ENCODE measurements at regions not wholly inside any gene's neighbourhood (a gene's known extent, or its start where the extent isn't known, plus 50 kb on each side); places are given as distances from the start of the nearest gene placed in this dataset.

- no peak for DNase-seq
These were observed 276.1 kb downstream of the PTBP2 start for GRCh38 chr1:96997717-96998116.

- DNase-seq = no peak
These were observed 276.9 kb downstream of the PTBP2 start for GRCh38 chr1:96998466-96998865.

- no peak for DNase-seq
These were observed 277.6 kb downstream of the PTBP2 start for GRCh38 chr1:96999191-96999590.

GRCh38 chr1:97004054-97004453, 282.5 kb downstream of the PTBP2 start:
- DNase-seq = no peak

GRCh38 chr1:97004743-97005142, 283.2 kb downstream of the PTBP2 start:
- DNase-seq = no peak

- no peak for DNase-seq
These were observed 284.6 kb downstream of the PTBP2 start for GRCh38 chr1:97006044-97006661.

- DNase-seq = no peak
These were observed 286.4 kb downstream of the PTBP2 start for GRCh38 chr1:97007840-97008604.

- DNase-seq = no peak
These were observed 289.1 kb downstream of the PTBP2 start for GRCh38 chr1:97010566-97011264.

GRCh38 chr1:97013136-97013535, 291.6 kb downstream of the PTBP2 start:
- no peak for DNase-seq

GRCh38 chr1:97013941-97014340, 292.4 kb downstream of the PTBP2 start:
- DNase-seq = no peak

- DNase-seq = no peak
These were observed 292.8 kb downstream of the PTBP2 start for GRCh38 chr1:97014426-97014825.

- no peak for DNase-seq
These were observed 296.3 kb downstream of the PTBP2 start for GRCh38 chr1:97017895-97018294.
